NCI-H1417 (cell line): ENCODE measurements at regions not wholly inside any gene's neighbourhood (a gene's known extent, or its start where the extent isn't known, plus 50 kb on each side); places are given as distances from the start of the nearest gene placed in this dataset.

Experiments
- DNase-seq, 3 experiments: peaks; one replicate each; lab custom pipeline; 2025; lab: John Stamatoyannopoulos, UW

DNA sequence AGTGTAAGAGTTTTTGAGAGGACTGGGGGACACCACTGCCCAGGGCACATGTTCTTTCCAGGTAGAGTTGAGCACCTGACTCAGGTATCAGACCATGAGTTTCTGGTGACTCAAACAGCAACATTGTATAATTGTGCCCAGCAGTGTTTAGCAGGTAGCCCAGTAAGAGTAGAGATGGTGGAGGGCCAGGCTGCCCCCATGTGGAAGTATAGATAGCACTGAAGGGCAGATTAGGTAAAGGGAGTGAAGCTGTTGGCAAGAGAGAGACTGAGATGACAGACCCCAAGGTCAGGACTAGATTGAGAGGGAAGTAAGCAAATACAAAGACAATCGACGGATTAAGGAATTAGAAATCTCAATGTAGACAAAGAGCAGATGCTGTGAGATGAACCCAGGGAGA, 74.6 kb downstream of the TRIM42 start:
- DNase-seq: no peak

DNA sequence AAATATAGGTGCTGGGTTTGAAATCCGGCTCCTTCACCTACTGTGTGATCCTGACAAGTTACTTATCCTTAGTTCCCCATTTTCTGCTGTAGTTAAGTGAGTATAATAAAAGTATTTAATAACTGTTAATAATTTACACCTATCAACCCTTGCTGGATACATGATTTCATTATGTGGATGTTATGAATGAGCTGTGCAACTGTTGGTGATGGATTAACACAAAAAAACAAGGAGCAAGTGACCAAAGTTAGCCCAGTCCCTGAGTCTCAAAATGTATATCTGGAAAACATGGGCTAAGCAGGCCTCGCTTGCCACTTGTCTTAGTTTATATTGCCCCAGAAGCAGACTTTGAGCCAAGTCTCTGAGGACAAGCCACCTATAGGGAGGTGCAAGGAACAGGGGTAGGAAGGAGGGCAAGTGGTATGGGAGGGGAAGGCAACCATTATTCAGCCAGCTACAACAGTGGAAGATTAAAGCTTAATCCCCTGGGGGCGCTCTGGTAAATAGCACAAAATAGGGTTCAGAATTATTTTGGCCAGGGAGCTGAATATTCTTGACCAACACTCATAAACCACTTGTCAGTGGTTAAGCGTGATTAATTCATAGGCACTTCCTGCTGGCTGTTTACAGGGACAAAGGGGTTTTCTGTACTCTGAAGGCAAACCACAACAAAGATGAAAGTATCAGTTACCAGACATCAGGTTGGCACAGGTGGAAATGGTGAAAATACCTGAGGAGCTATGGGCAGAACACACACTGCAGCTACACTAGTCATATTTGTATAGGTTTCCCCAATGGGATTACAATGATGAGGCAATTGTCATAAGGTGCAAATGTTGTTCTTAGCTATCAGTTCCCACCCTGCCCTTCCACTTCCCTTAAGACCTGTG, 76.2 kb downstream of the TRIM42 start:
- peak in 1 of 3 experiments; percentile 49 for DNase-seq

DNA sequence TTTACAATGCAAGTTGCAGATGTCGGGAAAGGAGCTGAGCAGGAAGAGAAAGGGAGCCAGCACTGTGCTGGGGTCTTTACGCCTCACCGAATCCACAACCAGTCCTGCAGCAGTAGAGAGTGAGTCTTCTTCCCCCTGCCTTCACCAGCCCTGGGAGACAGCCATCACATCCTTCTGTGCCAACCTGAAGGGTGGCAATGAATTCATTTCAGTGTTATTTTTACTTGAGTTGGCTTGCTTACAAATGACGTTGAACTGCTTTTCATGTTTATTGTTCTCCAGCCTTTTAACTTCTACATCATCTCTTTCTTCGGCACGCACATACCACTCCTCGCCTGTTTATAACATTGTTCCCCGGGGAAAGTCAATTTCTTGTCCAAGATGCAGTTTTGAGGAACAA, 77.1 kb downstream of the TRIM42 start:
- no peak for DNase-seq

DNA sequence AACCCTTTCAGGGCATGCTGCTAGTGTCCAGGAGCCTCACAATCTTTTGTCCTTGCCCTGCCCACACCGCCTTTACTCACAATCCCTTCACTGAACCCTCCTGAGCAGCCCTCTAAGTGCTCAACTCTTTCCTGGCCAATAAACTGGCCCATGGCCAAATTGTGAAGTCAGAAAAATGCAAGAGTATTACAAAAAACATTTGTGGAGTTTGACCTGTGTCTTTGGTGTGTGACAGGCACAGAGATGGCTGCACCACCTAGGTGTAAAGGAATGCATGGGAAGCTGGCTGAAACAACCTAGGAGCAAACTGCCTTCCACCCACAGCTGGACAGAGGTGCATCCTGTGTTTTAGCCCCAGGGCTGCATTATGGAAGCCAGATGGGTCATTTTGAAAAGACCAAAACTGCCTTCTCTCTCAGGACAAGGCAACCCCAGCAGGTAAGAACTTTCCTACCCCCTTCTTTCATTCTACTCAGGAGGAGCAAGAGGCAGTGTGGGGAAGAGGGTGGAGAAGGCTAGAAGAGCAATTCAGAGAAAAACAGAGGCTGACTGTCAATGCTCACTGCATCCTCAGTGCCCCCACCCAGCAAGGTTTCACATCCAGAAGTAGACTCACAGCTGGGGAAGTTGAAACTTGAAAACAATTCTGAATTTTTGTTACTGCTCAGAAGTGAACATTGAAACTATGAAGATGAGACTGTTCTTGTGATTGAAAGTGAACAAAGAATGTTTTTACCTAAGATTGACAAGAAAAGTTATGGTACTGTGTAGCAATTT, 78.6 kb downstream of the TRIM42 start:
- no peak for DNase-seq

DNA sequence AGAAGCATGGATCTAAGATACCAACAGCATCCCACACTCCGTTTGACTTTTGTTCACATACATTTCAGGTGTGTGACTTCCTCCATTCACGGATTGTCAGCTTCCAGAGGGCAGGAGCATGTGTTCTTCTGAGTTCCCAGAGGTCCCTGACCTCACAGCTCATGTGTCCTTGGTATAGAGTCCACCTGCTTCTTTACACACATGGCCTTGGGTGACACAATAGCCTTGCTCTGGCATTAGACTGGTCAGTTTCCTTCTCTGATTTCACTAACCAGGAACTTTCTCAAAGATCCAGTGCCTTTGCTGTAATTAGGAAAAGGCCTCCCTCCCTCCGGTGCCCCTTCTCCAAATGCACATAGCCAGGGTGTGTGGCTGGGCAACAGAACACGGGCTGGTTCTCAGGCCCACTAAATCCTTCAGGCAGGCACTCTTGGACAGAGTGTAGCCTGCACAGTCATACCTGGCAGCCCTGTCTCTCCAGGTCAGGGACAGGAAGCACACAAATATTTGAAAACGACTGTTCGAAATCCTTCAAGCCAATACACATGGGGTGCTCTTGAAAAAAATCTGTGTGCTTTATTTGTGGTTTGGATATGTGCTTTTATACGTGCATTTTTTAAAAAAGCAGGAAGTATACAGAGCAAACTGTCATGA, 81.1 kb downstream of the TRIM42 start:
- DNase-seq: no peak

DNA sequence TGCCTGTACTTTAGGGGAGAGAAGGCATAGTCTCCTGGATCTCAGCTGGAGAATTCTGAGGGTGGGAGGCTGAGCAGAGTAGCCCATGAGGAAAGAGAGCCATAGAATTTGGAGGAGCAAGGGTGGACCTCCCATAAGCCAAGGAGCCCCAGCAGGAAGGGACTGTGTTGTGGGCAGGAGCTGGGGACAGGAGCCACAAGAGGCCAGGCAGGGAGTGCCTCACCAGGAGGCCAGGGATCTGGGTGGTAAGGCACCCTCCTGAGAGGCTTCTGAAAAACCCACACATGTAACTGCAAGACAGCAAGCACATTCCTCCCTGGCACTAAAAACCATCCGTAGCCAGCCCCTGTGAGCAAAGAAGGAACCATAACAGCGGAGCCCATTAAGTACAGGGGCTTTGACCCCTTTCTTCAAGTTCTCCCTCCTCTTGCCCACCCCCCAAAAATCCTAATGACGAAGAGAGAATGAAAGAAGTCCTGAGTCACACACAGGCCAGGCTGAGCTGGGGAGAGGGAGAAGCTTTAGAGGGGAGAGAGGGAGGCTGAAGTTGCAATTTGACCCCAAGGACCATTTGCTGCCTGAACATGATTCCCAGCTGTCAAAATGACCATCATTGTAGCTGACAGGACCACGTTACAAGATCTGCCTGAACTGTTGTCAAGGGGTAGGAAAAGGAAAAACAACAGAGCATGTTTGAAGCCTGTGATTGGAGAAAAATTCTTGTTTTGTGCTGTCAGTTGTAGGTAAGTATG, 82.6 kb downstream of the TRIM42 start:
- no peak for DNase-seq

DNA sequence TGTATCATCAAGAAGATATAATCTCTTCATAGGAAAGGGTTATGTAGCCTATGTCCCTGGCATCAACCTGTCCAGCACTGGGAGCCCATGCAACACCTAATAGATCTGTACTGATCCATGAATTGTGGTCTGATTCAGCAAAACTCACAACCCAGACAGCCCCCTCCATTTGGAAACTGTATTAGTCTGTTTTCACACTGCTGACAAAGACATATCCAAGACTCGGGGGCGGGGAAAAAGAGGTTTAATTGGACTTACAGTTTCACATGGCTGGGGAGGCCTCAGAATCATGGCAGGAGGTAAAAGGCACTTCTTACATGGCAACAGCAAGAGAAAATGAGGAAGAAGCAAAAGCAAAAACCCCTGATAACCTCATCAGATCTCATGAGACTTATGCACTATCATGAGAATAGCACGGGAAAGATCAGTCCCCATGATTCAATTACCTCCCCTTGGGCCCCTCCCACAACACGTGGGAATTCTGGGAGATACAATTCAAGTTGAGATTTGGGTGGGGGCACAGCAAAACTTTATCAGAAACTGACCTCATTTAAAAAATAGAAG, 83.3 kb downstream of the TRIM42 start:
- DNase-seq: no peak

DNA sequence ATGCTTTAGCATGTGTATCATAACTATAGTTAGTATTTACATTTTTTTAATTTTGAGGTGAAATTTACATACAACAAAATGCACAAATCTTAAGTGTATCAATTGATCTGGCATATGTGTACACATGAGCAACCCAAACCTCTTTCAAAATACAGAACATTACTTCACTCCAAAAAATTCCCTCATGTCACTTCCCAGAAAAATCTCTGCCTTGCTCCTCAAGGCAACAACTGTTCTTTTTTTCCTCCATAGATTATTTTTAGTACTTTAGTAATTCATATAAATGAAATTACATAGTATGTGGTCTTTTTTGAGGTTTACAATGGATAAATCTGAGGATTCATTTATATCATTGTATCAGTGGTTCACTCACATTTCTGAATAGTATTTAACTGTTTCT, 84.9 kb downstream of the TRIM42 start:
- DNase-seq: no peak

DNA sequence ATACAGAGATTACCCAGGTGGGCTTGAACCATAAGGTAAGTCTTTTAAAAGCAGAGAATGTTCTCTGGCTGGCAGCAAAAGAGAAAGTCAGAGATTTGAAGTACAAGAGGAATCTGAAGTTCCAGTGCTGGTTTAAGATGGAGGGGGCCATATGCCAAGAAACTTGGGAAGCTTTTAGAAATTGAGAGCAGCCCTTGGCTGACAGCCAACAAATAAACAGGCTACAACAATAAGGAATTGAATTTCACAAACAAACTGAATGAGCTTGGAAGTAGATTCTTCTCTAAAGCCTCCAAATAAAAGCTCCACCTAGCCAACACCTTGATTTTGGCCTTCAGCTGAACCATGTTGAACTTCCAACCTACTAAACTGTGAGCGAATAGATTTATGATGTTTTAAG, 85.7 kb downstream of the TRIM42 start:
- DNase-seq: peak in 1 of 3 experiments; percentile 23

DNA sequence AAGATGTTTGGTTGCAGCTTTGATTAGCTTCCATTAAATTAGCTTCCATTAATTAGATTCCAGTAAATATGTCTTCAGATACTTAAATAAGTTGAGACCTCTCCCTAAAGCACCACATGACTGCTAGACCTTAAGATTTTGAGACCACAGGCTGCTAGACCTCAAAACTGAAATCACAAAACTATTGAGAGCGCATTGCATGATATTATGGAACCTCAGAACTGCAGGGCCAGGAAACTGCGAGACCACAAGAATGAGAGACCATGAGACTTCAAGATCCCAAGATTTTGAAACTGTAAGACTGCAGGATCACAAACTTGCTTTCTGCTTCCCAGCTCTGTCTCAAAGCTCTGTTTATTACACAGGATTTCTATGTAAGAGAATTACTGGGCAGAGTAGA, 87.4 kb downstream of the TRIM42 start:
- no peak for DNase-seq

DNA sequence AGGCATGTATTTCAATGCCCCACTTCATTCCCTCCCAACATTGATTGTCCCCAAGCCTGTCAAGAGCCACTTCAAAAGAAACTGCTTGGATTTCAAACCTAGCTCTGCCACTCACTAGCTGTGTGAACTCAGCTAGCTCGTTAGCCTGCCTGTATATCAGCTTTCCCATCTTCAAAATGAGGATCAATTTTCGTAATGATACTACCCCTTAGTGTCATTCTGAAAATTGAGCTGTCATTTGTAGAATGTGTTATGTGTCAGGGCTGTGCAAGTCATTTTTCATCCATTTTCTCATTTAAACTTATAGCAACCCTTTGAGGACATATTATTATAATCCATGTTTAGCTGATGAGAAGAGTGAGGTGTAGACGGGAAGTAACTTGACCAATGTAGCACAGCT, 88.6 kb downstream of the TRIM42 start:
- DNase-seq: peak in 2 of 3 experiments; percentile 14 to 28

DNA sequence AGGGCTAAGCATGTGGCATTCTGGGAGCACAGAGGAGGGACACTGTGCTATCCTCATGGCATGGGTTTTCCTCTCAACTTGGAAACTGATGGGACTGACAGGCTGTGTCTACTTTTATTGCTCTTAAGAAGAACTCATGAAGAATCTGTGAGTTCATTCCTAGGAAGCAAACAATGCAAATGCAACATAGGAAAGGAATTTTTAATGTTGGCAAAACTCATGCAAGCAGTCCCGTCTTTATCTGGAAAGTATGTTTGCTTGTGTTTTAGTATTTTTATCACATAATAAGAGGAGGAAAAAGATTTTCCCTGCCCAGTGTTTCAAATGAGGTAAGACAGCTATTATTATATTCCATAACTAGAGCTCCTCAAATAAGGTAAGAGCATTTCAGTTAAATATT, 89.7 kb downstream of the TRIM42 start:
- no peak for DNase-seq

DNA sequence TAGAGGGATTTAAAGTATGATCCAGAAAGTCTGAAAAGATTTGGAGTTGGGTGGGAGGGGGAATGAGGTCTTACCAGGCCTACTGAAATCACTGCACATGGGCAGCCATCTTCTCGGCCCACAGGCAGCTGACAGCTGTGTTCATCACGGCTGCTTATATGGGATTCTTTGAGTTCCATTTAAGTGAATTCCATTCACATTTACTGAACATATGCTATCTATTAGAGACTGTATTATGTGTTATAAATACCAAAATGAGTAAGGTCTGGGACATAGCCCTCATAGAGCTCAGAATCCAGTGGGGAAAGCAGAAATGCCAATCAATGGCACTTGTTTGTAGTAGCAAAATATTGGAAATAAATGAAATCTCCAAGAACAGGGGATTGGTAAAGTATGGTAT, 91.1 kb downstream of the TRIM42 start:
- no peak for DNase-seq

DNA sequence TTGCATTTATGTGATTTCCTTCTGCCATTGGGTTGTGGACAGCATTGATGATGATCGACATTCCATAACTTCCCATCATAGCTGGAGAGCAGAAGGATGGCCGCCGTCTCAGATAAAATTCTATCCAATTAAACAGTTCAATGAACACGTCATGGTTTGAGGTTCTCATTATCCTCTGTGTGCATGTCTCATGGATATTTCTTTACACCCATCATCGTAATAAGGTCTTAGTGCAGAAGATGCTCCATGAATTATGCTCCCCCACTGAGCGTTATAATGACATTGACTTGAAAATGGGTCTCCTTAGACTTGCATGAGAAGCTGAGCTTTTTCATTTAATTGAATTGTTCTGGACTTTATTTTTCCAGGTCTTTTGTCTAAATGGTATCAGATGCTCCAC, 92.1 kb downstream of the TRIM42 start:
- DNase-seq: no peak

DNA sequence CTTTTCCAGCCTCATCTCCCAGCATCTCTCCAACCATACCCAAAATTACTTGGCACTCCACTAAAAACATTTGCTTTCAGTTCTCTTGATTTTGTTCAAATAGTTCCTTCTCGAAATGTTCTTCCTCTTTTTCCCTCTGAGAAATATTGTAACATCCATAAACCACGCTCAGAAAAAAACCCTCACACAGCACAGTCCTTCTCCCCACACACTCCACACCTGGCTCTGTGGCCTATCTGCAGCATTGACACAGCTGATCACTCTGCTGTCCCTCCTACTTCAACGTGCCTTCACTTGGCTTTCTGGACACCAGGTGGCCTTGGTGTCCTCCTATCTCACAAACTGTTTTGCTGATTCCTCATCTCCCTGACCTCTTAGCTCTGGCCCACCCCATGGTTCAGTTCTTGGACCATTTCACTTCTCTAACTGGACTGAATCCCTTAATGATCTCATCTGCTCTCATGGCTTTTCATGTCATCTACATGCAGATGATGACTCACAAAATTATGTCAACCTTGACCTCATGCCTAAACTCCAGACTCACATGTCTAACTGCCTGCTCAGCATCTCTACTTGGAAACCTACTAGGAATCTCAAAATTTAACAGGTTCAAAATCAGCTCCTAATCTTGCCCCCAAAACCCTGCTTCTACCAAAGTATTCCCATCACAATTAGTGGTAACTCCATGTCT, 93.3 kb downstream of the TRIM42 start:
- DNase-seq: no peak

DNA sequence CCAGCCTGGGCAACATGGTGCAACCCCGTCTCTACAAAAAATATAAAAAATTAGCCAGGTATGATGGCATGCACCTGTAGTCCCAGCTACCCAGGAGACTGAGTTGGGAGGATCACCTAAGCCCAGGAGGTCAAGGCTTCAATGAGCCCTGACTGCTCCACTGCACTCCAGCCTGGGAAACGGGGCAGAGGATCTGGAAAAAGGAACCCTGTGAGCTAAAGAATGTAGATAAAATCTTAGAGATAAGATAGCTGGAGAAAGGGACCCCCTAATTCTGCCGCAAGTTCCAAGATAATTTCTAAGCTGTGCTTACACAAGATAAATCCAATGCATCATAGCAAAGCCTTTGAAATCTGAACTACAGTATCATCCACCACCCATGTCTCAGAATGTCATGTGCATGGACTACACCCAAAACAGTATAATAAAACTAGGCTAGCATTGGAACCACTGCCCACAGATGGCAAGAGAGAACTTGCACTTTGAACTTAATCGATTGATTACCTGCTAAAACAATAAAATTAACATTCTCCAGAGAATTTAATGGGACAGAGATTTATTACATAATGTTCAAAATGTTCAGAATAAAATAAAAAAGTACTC, 99.9 kb downstream of the TRIM42 start:
- no peak for DNase-seq

DNA sequence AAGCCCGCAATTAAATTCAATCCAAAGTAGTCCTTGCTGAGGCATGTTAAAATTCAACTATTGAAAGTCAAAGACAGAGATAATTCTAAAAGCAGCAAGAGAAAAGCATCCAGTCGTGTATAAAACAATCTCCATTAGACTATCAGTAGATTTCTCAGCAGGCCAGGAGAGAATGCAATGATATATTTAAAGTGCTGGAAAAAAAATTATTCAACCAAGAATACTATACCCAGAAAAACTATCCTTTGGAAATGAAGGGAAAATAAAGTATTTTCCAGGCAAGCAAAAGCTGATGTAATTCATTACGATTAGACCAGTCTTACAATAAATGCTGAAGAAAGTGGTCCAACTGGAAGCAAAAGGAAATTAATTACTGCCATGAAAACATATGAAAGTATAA, 113.5 kb downstream of the TRIM42 start:
- DNase-seq: no peak

DNA sequence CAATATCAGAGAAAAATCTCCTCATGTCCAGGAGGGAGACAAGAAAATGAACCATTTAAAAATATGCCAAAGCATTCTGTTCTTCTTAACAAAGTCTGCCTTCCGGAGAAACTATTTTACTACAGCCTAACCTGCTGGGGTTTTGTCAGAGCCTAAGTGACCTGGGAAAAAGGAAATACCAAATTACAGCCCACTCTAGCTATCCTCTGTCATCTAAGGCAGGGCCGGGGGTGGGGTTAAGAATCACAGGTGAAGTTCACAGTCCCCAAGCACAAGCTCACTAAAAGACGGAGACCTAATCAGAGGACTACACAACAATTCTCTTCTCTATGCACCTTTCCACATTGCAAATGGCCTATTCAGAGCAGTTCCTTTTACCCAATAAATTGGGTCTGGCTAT, 116.6 kb downstream of the TRIM42 start:
- no peak for DNase-seq

DNA sequence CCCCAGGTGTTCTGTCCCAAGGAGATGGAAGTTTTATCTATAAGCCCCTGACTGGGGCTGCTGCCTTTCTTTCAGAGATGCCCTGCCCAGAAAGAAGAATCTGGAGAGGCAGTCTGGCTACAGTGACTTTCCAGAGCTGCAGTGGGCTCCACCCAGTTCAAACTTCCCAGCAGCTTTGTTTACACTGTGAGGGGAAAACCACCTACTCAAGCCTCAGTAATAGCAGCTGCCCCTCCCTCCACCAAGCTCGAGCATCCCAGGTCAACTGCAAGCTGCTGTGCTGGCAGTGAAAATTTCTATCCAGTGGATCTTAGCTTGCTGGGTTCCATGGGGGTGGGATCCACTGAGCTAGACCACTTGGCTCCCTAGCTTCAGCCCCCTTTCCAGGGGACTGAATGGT, 125.0 kb downstream of the TRIM42 start:
- peak in 1 of 3 experiments; percentile 22 for DNase-seq

DNA sequence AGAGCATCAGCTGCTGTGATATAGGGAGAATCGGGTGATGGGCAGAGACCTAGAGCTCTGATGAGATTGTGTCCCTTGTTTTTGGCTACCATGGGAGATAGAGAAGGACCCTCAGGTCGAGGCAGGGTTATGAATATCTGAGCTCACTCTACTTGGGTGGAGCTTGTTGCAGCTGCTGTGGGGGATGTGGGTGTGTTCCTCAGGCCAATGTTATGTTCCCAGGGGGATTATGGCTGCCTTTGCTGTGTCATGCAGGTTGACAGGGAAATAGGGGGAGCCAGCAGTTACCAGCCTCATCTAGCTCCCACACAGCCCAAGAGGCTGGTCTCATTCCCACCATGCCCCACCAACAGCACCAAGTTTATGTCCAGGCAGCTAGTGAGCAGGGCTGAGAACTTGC, 131.5 kb downstream of the TRIM42 start:
- DNase-seq: no peak
